HG03025 (cell line): ENCODE measurements at regions not wholly inside any gene's neighbourhood (a gene's known extent, or its start where the extent isn't known, plus 50 kb on each side); places are given as distances from the start of the nearest gene placed in this dataset.

Source experiments
- ATAC-seq: cut with Tn5 transposase; IDR thresholded peaks from one replicate; pipeline ENCODE4 v1.9.1; 2021; ENCODE audit warnings: mild to moderate bottlenecking, moderate library complexity; ENCODE audit not compliant: unreplicated experiment, low FRiP score

- ATAC-seq = no peak
These were observed 346.9 kb upstream of the JAG1 start for GRCh38 chr20:11020712-11021111.

GRCh38 chr20:11027224-11027623 is 353.4 kb upstream of the JAG1 start:
- no peak for ATAC-seq

- no peak for ATAC-seq
These were observed 356.6 kb upstream of the JAG1 start for GRCh38 chr20:11030351-11030750.

- no peak for ATAC-seq
These were observed 357.5 kb upstream of the JAG1 start for GRCh38 chr20:11031300-11031699.

GRCh38 chr20:11032611-11033010 is 358.8 kb upstream of the JAG1 start:
- ATAC-seq = no peak

- no peak for ATAC-seq
These were observed 360.2 kb upstream of the JAG1 start for GRCh38 chr20:11034025-11034424.

GRCh38 chr20:11035211-11035610 is 361.4 kb upstream of the JAG1 start:
- no peak for ATAC-seq

GRCh38 chr20:11041396-11041795 is 367.6 kb upstream of the JAG1 start:
- no peak for ATAC-seq

- no peak for ATAC-seq
These were observed 369.2 kb upstream of the JAG1 start for GRCh38 chr20:11043001-11043400.

GRCh38 chr20:11044561-11044960 is 370.8 kb upstream of the JAG1 start:
- no peak for ATAC-seq

GRCh38 chr20:11045412-11046175 is 371.8 kb upstream of the JAG1 start:
- ATAC-seq = no peak

- ATAC-seq = no peak
These were observed 373.8 kb upstream of the JAG1 start for GRCh38 chr20:11047559-11047958.

GRCh38 chr20:11048739-11049138 is 374.9 kb upstream of the JAG1 start:
- no peak for ATAC-seq

GRCh38 chr20:11050350-11050749 is 376.6 kb upstream of the JAG1 start:
- ATAC-seq = no peak

- no peak for ATAC-seq
These were observed 377.3 kb upstream of the JAG1 start for GRCh38 chr20:11051136-11051535.

- ATAC-seq = no peak
These were observed 379.5 kb upstream of the JAG1 start for GRCh38 chr20:11053310-11053709.

- ATAC-seq = no peak
These were observed 380.6 kb upstream of the JAG1 start for GRCh38 chr20:11054266-11054993.

GRCh38 chr20:11056414-11056813 is 382.6 kb upstream of the JAG1 start:
- no peak for ATAC-seq

- no peak for ATAC-seq
These were observed 383.8 kb upstream of the JAG1 start for GRCh38 chr20:11057624-11058023.

GRCh38 chr20:11059659-11060058 is 385.9 kb upstream of the JAG1 start:
- no peak for ATAC-seq

- no peak for ATAC-seq
These were observed 386.8 kb upstream of the JAG1 start for GRCh38 chr20:11060423-11061185.
